UCSD-AML1 (cell line): ENCODE measurements at regions not wholly inside any gene's neighbourhood (a gene's known extent, or its start where the extent isn't known, plus 50 kb on each side); places are given as distances from the start of the nearest gene placed in this dataset.
"Not testable (repeated sequence)": the region's sequence is repeated elsewhere in the genome, so short reads cannot be mapped to it uniquely, and the experiment has no call there.

ENCODE experiments used
- DNase-seq: peaks from one replicate; lab custom pipeline; 2025; ENCODE audit not compliant: unreplicated experiment; lab: John Stamatoyannopoulos, UW

DNA sequence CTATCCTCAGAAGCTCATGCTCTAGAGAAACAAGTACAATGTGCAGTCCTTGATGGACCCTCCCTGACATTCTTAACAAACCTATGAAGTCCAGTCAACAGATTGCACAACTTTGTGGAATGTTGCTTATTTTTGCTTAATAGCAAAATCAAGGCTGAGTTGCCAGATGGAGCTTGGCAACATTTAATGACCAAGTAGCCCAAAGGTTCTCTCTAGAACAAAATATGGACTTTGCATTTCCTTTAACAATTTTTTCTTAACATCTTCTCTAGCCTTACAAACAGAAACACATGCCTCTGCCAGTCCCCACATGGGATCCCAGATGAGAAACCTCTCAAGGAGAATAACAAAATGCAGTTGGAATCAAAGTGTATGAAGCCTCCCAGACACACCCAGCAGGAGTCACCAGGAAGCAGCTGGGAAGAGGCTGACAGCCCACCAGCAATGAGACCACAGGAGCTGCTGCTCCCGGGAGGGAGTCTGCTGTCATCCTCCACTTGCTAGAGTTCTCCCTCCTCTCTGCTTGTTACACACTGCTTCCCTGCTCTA lies 422.5 kb upstream of the CDIN1 start:
- no peak for DNase-seq

DNA sequence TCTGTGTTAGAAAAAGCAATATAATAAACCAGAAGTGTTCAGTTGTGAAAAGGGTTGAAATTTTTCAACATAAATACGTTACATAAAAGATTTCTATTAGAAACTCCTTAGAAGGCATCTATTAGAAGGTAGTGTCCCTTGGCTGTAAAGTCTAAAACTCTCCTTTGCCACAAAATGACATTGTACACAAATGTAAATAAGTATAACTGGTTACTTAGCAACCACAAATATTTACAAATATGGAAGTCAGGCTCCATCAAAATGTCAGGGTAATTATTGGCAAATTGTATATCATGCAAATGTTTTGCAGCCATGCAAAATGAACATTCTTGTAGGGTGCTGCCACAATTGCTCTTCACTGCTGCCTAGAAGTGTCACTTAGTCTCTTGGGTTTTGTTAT lies 419.1 kb upstream of the CDIN1 start:
- no peak for DNase-seq

DNA sequence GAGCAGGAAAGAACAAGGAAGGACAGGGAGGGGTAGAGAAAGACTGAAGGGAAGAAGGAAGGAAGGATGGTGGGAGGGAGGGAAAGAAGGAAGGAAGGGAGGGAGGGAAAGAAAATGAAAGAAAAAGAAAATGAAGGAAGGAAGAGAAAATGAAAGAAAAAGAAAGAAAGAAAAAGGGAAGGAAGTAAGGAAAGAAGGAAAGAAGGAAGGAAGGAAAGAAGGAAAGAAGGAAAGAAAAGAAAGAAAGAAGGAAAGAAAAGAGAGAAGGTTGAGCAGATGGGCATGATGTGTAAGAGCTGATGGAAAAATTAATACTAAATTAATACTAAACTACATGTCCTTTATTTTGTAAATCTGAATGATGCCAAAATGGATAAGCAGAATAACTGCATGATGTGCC lies 418.3 kb upstream of the CDIN1 start:
- no peak for DNase-seq

DNA sequence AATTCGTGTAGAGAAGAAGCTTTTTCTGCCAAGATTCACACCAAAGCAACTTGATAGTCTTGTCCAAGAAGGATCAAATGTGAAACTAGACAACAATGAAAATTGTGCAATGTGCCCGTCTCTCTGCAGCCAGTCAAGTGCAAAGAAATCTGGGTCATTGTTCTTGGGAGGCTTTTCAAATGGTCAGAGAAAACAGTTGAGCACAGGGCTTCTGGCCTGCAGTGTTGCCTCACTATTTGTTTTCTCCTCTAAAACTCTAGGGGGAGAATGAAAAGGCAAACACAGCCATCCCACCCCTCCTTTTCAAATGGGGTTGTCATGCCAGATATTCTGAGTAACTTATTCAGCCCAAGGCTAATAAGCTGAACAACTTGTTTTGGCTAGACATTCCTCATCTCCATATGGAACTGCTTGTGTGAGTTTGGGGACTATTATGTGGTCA lies 417.6 kb upstream of the CDIN1 start:
- no peak for DNase-seq

DNA sequence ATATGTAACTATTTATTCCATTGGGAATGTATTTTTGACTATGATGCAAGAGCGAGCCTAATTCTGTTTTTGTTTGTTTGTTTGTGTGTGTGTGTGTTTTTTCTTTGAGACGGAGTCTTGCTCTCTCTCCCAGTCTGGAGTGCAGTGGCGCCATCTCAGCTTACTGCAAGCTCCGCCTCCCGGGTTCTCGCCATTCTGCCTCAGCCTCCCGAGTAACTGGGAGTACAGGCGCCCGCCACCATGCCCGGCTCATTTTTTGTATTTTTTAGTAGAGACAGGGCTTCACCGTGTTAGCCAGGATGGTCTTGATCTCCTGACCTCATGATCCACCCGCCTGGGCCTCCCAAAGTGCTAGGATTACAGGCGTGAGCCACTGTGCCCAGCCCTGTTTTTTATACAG lies 415.4 kb upstream of the CDIN1 start:
- not testable (repeated sequence) for DNase-seq

DNA sequence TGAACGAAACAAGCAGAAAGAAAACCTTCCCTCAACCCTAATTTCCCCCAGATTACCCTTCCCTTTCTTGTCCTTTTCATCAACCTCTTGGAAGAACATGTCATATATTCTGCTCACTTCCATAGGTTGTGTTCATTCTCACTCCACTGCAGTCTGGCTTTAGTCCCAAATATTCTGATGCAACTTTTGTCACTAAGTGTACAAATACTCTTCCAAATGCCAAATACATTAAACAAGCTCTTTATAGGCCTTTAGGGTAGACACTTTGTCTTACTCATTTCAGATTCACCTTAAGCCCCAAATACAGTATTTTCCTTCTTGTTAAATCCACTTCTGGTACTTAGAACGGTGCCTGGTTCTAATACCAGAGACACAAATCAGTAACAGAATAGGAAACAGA lies 406.5 kb upstream of the CDIN1 start:
- no peak for DNase-seq

DNA sequence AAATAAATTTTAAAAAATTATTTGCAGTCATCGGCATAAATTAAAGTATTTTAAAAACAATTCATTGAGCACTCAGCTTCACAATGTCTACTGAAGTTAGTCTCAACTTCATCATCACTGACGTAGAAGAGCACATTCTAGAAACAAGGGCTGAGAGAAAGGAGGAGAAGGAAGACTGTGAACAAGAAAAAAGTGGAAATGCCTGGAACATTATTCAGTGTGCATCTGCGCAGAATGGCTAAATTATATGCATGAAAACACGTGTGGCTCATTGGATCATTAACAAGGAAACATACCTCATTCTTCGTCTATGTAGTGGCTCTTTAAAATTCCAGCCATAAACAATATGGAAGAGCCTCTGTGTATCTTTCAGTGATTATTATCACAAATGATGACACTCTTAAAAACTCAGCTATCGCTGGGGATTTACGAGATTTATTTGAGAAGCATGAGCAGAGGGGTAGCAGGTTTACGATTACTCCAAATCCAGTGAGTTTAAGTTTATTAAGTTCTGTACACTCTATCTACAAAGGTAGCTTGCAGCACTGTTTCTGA lies 404.2 kb upstream of the CDIN1 start:
- DNase-seq: no peak

DNA sequence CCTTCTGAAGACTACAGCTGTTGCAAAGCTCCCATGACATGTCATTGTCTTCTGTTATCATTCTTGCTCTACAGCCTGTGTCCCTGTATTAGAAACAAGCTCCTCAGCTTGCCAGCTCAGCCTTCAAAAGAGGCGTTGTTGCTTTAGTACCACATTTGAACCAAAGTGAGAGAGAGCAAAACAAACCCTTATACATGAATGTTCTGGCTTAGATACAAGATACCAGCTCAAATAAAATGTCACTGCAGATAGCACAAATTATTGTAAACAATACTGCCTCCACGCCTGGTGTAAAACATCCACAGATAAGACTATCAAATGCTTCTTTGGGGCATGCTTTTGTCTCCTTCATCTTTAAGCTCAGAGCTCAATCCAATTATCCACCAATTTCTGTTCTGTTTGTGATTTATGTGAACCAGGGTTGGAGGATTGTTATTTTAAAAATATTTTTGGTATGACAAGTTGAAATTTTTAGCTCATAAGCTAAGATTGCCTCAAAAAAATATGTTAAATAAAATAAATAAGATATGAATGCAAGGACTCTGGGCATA lies 403.6 kb upstream of the CDIN1 start:
- no peak for DNase-seq

DNA sequence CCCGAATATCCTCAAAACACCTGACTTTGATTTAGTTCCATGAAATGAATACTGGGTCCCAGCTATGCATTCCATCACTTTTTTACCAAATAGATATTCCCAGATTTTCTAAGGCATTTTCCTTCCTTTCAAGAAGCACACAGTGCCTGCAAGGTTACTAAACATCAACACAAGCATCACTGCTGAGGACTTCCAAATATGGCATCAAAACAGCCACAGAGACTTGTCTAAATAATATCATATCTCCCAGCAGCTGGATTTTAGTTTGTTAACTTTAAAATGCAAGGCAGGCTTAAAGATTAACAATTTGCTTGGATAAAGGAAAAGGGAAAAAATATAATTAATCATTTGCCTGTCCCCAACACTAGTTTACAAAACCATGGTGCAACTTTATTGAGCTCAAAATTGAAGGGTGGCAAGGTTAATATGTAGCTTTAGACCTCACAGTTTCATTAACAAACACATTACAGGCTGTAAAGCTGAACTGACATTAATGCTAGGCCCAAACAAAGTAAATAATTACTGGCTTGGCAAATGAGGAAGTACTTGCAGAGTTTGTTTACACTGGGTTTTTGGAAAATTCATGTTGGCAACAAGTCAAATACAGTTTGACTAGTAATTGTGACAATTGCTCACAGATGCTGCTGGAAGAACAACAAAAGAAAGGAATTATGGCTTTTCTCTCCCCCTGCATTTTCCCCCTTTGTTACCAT lies 401.7 kb upstream of the CDIN1 start:
- no peak for DNase-seq

DNA sequence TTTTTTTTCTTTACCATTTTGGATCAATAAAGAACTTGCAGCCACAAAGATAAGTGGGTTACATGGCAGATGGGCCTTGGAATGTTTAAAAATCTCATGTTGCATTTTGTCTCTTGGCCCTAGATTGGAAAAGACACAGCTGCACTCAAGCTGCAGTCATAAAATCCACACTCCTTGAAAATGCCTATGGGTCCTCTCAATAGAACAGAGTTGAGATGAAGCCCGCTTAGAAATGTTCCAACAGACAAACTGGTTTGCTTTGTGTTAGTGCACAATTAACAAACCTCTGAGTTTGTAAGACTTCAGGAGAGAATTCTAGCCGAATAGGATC lies 401.2 kb upstream of the CDIN1 start:
- DNase-seq: no peak

DNA sequence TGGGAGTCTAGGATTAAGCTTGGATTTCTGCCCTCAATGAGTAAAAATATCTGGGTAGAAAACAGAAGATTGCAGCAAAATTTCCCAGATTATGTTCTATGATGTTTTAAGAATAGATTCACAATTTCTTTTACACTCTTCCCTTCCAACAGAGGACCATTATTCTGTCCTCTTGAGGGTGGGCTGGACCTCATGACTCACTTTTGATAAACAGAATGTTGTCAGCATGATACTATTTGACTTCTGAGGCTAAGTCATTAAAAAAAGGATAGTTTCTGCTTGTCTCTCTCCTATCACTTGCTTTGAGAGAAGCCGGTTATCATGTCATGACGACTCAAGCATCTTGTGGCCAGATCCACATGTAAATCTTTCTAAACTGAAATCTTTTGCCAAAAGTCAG lies 396.2 kb upstream of the CDIN1 start:
- no peak for DNase-seq

DNA sequence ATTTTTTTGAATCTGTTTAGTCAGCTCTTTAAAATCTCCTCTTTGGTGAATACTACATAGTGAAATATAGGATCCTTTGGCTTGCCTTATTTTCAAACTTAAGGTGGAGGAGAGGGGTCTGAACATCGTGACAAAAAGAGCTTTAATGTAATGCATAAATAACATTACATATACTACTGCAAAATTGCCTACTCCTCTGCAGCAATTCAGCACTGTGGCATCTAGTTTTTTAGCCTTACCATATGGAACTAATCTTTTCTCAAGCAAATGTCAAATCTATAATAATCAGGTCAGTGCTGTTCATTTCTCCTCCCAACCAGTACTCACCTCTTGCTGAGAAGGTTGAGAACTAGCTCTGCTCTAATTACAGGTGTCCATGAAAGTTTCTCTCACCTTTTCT lies 394.0 kb upstream of the CDIN1 start:
- no peak for DNase-seq

DNA sequence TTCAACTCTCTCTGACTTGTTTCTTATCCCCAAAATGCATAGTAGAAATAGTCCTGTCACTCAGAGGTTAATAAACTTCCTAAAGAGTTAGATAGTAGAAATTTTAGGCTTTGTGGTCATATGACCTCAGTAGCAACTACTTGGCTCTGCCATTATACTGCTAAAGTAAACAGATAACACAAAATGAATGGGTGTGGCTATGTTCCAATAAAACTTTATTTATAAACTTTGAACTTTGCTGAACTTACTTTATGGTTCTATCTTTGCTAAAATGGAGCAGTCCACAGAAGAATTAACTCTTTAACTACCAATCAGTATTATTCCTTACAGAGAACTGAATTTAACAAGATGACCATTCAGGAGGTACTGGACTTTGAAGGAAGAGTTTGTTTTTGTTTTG lies 393.6 kb upstream of the CDIN1 start:
- DNase-seq: no peak

DNA sequence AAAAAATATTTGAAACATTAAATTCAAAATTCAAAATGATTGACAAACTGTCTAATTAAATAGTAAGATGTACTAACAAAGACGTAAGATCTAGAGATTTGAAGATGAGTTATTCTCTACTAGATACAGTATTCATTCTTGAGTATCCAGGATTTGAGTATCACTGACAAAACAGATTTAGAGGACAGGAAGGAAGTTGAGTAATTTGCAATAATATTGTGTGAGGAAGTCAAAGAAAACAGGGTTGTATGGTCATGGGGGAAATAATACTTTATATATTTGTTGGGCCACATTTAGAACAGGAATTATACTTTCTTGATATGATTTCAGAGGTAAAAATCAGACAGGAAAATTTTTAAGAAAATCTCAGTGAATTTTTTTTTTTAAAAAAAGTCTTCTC lies 393.1 kb upstream of the CDIN1 start:
- DNase-seq: no peak

DNA sequence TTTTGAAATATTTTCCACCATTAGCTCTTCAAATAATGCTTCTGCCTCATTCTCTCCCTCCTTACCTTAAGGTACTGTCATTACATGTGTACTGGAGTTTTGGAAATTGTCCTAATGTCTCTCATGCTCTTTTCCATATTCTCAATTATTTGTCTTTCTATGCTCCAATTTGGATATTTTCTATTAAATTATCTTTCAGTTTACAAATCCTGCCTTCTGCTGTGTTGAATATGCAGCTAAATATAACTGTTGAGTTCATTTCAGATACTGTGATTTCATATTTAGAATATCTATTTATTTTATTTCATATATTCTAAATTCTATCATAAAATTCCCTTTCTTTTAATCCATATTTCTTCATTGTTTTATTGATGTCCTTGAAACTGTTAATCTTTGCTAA lies 388.0 kb upstream of the CDIN1 start:
- no peak for DNase-seq

DNA sequence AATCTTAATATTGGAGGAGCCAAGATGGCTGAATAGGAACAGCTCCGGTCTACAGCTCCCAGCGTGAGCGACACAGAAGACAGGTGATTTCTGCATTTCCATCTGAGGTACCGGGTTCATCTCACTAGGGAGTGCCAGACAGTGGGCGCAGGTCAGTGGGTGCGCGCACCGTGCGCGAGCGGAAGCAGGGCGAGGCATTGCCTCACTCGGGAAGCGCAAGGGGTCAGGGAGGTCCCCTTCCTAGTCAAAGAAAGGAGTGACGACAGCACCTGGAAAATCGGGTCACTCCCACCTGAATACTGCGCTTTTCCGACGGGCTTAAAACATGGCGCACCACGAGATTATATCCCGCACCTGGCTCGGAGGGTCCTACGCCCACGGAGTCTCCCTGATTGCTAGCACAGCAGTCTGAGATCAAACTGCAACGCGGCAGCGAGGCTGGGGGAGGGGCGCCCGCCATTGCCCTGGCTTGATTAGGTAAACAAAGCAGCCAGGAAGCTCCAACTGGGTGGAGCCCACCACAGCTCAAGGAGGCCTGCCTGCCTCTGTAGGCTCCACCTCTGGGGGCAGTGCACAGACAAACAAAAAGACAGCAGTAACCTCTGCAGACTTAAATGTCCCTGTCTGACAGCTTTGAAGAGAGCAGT lies 383.9 kb upstream of the CDIN1 start:
- DNase-seq: not testable (repeated sequence)

DNA sequence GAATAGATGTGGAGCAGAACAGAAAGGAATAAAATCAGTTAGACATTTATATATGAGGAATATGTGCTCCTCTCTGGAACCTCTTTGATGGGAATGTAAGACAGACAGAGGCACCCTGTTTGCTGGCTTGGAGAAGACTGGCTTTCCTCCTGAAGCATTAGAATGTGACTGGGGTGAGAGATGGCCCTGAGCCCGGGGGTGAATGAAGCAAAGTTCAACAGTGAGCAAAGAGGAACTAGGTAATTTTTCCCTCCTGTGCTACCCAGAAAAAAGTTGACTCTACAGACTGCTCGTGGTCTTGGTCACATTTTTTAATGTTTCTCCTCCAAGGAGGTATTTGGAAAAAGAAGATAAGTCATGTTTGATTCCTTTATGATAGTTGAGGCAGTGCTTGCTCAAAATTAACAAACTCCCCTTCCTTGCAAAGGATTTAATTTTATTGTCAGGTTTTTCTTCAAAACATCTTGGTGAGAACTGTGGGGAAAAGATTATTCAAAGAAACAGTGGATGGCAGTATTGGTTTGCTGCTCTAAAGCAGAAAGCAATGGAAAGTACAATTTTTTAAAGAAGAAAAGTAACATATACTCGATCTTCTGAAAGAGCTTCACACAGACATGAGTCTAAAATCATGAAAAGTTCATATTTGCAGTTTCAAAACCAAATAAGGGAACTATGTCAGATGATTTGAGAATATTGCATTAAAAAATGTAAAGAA lies 370.4 kb upstream of the CDIN1 start:
- no peak for DNase-seq

DNA sequence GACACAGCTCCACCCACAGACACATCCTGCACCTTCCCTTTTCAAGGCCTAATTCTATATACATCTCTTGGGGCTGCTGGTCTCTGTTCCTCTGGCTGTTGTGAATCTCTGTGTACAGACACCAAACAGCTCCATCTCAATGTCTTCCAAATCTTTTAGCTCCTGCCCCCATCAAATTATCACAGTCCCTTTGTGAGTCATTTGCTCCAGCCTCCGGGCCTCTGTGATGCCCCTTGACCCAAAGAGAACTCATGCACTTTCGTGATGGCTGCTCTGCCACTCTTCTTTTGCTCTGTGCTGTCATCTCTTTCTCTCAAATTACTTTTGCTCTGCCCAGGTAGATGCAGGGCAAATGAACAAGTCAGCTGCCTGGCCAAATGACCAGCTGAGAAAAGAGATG lies 369.0 kb upstream of the CDIN1 start:
- DNase-seq: no peak

DNA sequence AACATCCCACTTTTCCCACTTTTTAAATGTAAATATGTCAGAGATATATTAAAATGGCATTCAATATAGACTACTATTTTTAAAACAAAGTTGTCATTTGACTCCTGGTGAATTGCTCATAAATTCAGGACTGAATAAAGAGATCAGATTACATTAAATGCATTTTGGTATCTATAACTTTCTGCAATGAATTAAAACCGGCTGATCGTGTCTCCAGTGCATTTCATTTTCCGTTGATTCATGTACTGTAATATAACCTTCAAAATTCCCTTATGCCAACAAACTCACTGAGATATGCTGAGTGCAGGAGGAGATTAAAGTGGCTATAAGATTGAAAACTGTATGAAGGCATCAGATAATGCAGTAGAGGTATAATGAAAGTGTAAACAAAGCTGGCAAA lies 361.1 kb upstream of the CDIN1 start:
- DNase-seq: no peak

DNA sequence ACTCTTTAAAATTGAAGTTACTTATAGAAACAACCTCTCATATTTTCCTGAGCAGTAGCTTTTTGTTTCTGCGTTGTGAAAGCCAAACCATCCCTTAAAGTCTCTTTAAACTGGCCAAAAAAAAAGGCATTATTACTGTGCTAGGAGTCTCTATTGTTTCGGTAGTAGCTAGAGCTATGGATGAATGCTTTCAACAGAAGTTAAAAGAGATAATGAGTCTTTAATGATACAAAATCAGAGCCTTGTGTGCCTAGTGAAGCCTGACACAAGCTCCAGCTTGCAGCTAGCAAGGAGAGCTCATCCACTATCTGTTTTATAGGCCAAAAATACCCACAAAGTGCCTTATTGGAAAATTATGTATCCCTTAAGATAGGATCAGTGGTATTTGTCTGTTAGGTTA lies 360.4 kb upstream of the CDIN1 start:
- no peak for DNase-seq

DNA sequence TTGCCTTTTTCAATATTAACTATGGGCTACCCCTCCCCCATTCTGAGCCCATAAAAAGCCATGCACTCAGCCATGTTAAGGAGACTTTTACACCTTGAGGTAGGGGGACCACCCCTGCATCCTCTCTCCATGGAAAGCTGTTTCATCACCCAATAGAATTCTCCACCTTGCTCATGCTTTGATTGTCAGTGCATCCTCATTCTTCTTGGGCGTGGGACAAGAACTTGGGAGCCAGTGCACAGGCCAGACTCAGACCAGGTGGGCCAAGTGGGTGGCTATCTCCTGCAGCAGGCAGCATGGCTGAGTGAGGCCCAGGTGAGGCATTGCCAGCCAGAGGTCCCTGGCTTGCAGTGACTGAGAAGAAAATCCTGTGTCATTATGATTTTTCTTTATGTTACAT lies 357.4 kb upstream of the CDIN1 start:
- no peak for DNase-seq

DNA sequence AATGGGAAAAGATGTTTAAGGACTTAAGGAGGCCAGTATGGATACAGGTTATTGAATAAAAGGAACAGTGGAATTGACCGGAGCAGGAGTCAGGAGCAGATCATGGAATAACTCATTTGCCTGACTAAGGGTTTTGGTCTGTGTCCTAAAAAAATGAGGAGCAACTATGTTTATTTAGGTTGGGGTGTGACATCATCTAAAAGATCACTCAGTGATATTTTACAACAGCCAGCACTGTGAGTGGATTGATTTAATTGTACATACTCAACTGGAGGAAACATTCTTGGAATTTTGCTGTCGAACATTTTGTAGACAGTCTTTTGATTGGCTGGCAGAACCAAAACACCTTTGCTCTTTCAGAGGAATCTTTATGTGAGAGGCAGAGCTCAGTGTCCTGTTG lies 348.6 kb upstream of the CDIN1 start:
- DNase-seq: no peak
